ENCODE measurements at regions not wholly inside any gene's neighbourhood (a gene's known extent, or its start where the extent isn't known, plus 50 kb on each side); places are given as distances from the start of the nearest gene placed in this dataset.

- DNase-seq (ENCODE audit: low spot score) = no peak
- Histone ChIP-seq H3K27ac (no peak overlapping the region), H3K4me1 (replicated peaks) (no peaks in the 10 kb centered on the region), H3K36me3 (no peaks in the 10 kb centered on the region), H3K4me3 (no peak overlapping the region), H3K27me3 (replicated peaks; ENCODE audit: insufficient read depth) (no peaks in the 10 kb centered on the region), H3K9me3 (no peaks in the 10 kb centered on the region)
- intact Hi-C loops (cut with DNase I) = no loop called here
- TF ChIP-seq POLR2A (IDR thresholded peaks at IDR 0.05) = no peak
- no peak for TF ChIP-seq CTCF (IDR thresholded peaks at IDR 0.05)
- TF ChIP-seq POLR2AphosphoS5 (IDR thresholded peaks at IDR 0.05) = no peak
- 77% methylated on average over 6 of the region's 6 CpGs for WGBS
Observed at GRCh38 chr2:126781806-126782205, 116.9 kb upstream of the TEX51 start.

GRCh38 chr2:126782648-126783047 lies 116.0 kb upstream of the TEX51 start:
- intact Hi-C loops (cut with DNase I) = no loop called here
- no peak overlapping the region for H3K4me3 ChIP-seq
- no peaks in the 10 kb centered on the region for H3K27me3 ChIP-seq (replicated peaks; ENCODE audit: insufficient read depth)
- no peak overlapping the region for H3K27ac ChIP-seq
- TF ChIP-seq POLR2A (IDR thresholded peaks at IDR 0.05) = no peak
- no peak for TF ChIP-seq POLR2AphosphoS5 (IDR thresholded peaks at IDR 0.05)
- no peak for TF ChIP-seq CTCF (IDR thresholded peaks at IDR 0.05)
- H3K36me3 ChIP-seq = no peaks in the 10 kb centered on the region
- DNase-seq (ENCODE audit: low spot score) = no peak
- WGBS = 95% methylated on average over 4 of the region's 4 CpGs
- H3K4me1 ChIP-seq (replicated peaks) = no peaks in the 10 kb centered on the region
- H3K9me3 ChIP-seq = no peaks in the 10 kb centered on the region

GRCh38 chr2:126783341-126783740 lies 115.3 kb upstream of the TEX51 start:
- Histone ChIP-seq H3K9me3 (no peaks in the 10 kb centered on the region), H3K4me1 (replicated peaks) (no peaks in the 10 kb centered on the region), H3K4me3 (no peak overlapping the region), H3K27ac (no peak overlapping the region), H3K36me3 (no peaks in the 10 kb centered on the region), H3K27me3 (replicated peaks; ENCODE audit: insufficient read depth) (no peaks in the 10 kb centered on the region)
- DNase-seq (ENCODE audit: low spot score) = no peak
- TF ChIP-seq POLR2AphosphoS5 (IDR thresholded peaks at IDR 0.05) (no peak), POLR2A (IDR thresholded peaks at IDR 0.05) (no peak), CTCF (IDR thresholded peaks at IDR 0.05) (no peak)
- 82% methylated on average over 2 of the region's 2 CpGs for WGBS
- intact Hi-C loops (cut with DNase I) = no loop called here

DNA sequence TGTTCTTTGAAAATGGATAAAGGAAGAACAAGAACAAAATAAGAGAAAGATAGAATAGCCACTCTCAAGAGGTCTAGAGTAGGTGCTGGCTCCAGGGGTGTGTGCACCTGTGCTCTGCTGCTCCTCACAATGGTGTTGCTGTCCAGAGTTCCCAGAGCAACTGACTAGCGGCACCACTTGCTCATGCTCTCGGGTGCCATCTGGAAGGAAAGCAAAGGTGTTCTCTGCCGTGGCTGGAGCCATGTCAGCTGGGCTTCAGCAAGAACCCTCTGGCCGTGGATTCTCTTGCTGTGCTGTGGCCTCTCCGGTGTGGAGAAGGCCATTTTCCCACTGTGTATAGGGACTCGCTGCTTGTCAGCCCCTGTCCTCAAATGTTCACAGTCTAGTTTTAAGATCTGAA lies 114.6 kb upstream of the TEX51 start:
- no peaks in the 10 kb centered on the region for H3K36me3 ChIP-seq
- no peak for TF ChIP-seq POLR2AphosphoS5 (IDR thresholded peaks at IDR 0.05)
- TF ChIP-seq CTCF (IDR thresholded peaks at IDR 0.05) = no peak
- no peak for TF ChIP-seq POLR2A (IDR thresholded peaks at IDR 0.05)
- H3K4me1 ChIP-seq (replicated peaks) = no peaks in the 10 kb centered on the region
- H3K27me3 ChIP-seq (replicated peaks; ENCODE audit: insufficient read depth) = no peaks in the 10 kb centered on the region
- 57% methylated on average over 6 of the region's 6 CpGs for WGBS
- H3K4me3 ChIP-seq = no peak overlapping the region
- no peak for DNase-seq (ENCODE audit: low spot score)
- intact Hi-C loops (cut with DNase I) = no loop called here
- H3K27ac ChIP-seq = no peak overlapping the region
- no peaks in the 10 kb centered on the region for H3K9me3 ChIP-seq

GRCh38 chr2:126784621-126785020 lies 114.1 kb upstream of the TEX51 start:
- H3K27ac ChIP-seq = no peak overlapping the region
- WGBS = 68% methylated on average over 2 of the region's 2 CpGs
- no peak overlapping the region for H3K4me3 ChIP-seq
- DNase-seq (ENCODE audit: low spot score) = no peak
- no peaks in the 10 kb centered on the region for H3K36me3 ChIP-seq
- no peaks in the 10 kb centered on the region for H3K9me3 ChIP-seq
- TF ChIP-seq CTCF (IDR thresholded peaks at IDR 0.05) = no peak
- TF ChIP-seq POLR2A (IDR thresholded peaks at IDR 0.05) = no peak
- no peak for TF ChIP-seq POLR2AphosphoS5 (IDR thresholded peaks at IDR 0.05)
- intact Hi-C loops (cut with DNase I) = no loop called here
- H3K4me1 ChIP-seq (replicated peaks) = no peaks in the 10 kb centered on the region
- no peaks in the 10 kb centered on the region for H3K27me3 ChIP-seq (replicated peaks; ENCODE audit: insufficient read depth)

Measured in prostate gland (tissue), 2 donors.